AG09309 (cell line): ENCODE measurements at regions not wholly inside any gene's neighbourhood (a gene's known extent, or its start where the extent isn't known, plus 50 kb on each side); places are given as distances from the start of the nearest gene placed in this dataset.

Experiments used
- DNase-seq: peaks from one replicate; pipeline ENCODE4 v3.0.0-alpha.2; 2010; ENCODE audit warnings: low read depth
- H3K4me3 ChIP-seq: 2 replicates; pipeline ENCODE4 v1.5.1; 2011; ENCODE audit warnings: mild to moderate bottlenecking, low read depth, low read length, moderate library complexity; ENCODE audit not compliant: control insufficient read depth
- TF ChIP-seq, protein P1 (sequence below): IDR thresholded peaks from 2 replicates; pipeline ENCODE4 v1.5.1; 2011; ENCODE audit warnings: mild to moderate bottlenecking, low read depth, low read length, inconsistent platforms; ENCODE audit not compliant: insufficient read depth, control insufficient read depth; ENCODE audit errors: missing control alignments

- H3K4me3 ChIP-seq: no peak overlapping the region
- TF ChIP-seq, protein P1, sequence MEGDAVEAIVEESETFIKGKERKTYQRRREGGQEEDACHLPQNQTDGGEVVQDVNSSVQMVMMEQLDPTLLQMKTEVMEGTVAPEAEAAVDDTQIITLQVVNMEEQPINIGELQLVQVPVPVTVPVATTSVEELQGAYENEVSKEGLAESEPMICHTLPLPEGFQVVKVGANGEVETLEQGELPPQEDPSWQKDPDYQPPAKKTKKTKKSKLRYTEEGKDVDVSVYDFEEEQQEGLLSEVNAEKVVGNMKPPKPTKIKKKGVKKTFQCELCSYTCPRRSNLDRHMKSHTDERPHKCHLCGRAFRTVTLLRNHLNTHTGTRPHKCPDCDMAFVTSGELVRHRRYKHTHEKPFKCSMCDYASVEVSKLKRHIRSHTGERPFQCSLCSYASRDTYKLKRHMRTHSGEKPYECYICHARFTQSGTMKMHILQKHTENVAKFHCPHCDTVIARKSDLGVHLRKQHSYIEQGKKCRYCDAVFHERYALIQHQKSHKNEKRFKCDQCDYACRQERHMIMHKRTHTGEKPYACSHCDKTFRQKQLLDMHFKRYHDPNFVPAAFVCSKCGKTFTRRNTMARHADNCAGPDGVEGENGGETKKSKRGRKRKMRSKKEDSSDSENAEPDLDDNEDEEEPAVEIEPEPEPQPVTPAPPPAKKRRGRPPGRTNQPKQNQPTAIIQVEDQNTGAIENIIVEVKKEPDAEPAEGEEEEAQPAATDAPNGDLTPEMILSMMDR: no peak
- no peak for DNase-seq
Measured at GRCh38 chr1:87578464-87578863, 249.8 kb downstream of the LMO4 start.

DNA sequence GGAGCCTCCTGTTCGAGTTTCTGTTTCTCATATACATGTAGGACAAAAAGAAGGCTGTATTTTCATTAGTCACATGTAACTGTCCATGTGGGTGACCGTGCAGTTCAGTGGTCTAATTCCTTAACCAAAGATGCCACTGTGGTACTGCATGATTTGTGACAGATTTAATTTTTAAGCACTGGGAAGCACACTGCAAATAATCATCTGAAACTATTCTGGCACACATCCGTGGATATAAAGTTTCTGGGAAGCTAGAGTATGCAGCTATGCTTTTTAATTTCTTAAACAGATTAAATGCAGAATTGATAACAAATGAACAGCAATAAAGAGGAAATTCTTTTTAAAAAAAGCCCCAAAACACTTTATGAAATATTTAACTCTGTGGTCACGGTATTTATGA, 254.8 kb downstream of the LMO4 start:
- DNase-seq: no peak
- TF ChIP-seq, protein P1: no peak
- no peak overlapping the region for H3K4me3 ChIP-seq

DNA sequence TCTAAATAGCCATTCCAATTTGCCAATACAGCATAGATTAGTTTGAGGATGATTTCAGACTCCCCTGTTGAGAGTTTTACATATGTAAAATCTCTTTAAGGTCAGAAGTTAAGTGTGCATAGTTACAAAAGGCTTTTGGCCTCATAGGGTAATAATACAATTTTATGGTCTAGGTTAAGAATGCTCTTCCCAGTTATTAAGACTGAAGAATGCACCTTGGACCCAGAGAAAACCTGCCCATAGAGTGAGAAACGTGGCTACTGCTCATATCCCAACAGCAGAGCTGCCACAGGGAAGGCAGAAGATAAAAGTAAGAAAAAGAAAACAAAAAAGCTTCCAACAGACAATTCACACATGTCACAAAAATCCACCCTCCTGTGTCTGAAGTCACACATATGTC, 255.9 kb downstream of the LMO4 start:
- TF ChIP-seq, protein P1: no peak
- H3K4me3 ChIP-seq: no peak overlapping the region
- no peak for DNase-seq

GRCh38 chr1:87586501-87586900, 257.8 kb downstream of the LMO4 start:
- no peak overlapping the region for H3K4me3 ChIP-seq
- no peak for DNase-seq
- TF ChIP-seq, protein P1: no peak

DNA sequence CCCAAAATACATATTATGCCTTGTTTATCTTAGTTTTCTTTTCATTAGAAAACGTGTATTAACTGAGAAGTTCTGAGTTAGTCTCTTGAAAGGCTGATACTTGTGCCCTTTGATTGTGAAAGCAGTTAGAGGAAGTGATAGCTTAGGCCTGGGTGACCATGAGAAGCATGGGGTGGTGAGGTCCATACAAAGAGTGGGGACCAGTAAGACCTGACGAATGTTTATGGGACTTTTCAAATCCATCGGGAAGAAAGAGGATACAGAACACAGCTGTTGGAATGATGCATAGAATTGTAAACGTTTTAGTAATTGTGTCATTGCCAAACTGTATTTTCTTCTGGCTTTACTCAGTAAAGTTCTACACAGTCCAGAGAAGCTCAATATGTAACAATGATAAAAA, 259.8 kb downstream of the LMO4 start:
- no peak for DNase-seq
- TF ChIP-seq, protein P1: no peak
- H3K4me3 ChIP-seq: no peak overlapping the region

DNA sequence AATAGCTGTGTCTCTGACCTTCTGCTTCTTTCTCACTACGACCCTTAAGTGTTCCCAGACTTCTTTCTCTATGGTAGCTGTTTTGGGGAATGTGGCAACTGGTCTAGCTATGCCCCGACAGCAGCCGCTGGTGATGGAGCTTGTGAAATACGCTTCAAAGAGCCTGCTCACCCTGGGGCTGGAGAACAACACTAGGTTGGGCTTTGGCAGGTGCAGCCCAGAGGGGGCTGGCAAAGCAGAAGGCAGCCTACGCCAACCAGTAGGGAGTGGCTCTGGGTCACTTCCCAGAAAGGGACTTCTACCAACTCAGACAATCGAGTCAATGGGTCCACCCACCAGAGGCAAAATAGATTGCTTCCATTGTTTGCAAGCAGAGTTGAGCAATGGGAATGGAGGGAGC, 262.8 kb downstream of the LMO4 start:
- DNase-seq: no peak
- TF ChIP-seq, protein P1: no peak
- H3K4me3 ChIP-seq: no peak overlapping the region

- no peak for DNase-seq
- TF ChIP-seq, protein P1: no peak
- no peak overlapping the region for H3K4me3 ChIP-seq
Measured at GRCh38 chr1:87592156-87592555, 263.5 kb downstream of the LMO4 start.
